ENCODE measurements at regions not wholly inside any gene's neighbourhood (a gene's known extent, or its start where the extent isn't known, plus 50 kb on each side); places are given as distances from the start of the nearest gene placed in this dataset.

- no peak overlapping the region for H3K4me3 Mint-ChIP-seq
- no peaks in the 10 kb centered on the region for H3K4me1 Mint-ChIP-seq
- H3K27ac Mint-ChIP-seq, result no peak overlapping the region
- no peak for DNase-seq
- no peaks in the 10 kb centered on the region for H3K4me1 ChIP-seq (ENCODE audit: control insufficient read depth, insufficient read depth, low read length, poor library complexity, severe bottlenecking)
- peaks cover 8% of the 10 kb centered on the region for H3K27me3 ChIP-seq (ENCODE audit: control insufficient read depth, insufficient read depth, low read length)
- no peak overlapping the region for H3K4me3 ChIP-seq (ENCODE audit: low read depth, low read length)
- H3K9me3 ChIP-seq (ENCODE audit: control insufficient read depth in 2 of 2, low read length in 2 of 2), result no peaks in the 10 kb centered on the region
- no peaks in the 10 kb centered on the region for H3K36me3 ChIP-seq (ENCODE audit: control insufficient read depth, insufficient read depth, low read length)
- no peaks in the 10 kb centered on the region for H3K36me3 Mint-ChIP-seq
- peaks cover 37% of the 10 kb centered on the region for H3K27me3 Mint-ChIP-seq
- H3K27ac ChIP-seq (ENCODE audit: insufficient read depth, low read length, poor library complexity, severe bottlenecking), result no peak overlapping the region
- no peak for ATAC-seq (ENCODE audit: low read depth in 2 of 2)
- H3K9me3 Mint-ChIP-seq, result no peaks in the 10 kb centered on the region
Measured at GRCh38 chr15:59940928-59941327, 63.2 kb upstream of the FOXB1 start.

GRCh38 chr15:59940456-59940855, 63.7 kb upstream of the FOXB1 start:
- DNase-seq (no peak), ATAC-seq (ENCODE audit: low read depth in 2 of 2) (no peak)
- H3K4me3 ChIP-seq (ENCODE audit: low read depth, low read length), result no peak overlapping the region
- peaks cover 34% of the 10 kb centered on the region for H3K27me3 Mint-ChIP-seq
- no peak overlapping the region for H3K27ac Mint-ChIP-seq
- no peaks in the 10 kb centered on the region for H3K36me3 Mint-ChIP-seq
- no peaks in the 10 kb centered on the region for H3K36me3 ChIP-seq (ENCODE audit: control insufficient read depth, insufficient read depth, low read length)
- H3K4me1 Mint-ChIP-seq, result no peaks in the 10 kb centered on the region
- H3K4me3 Mint-ChIP-seq, result no peak overlapping the region
- no peaks in the 10 kb centered on the region for H3K4me1 ChIP-seq (ENCODE audit: control insufficient read depth, insufficient read depth, low read length, poor library complexity, severe bottlenecking)
- H3K27me3 ChIP-seq (ENCODE audit: control insufficient read depth, insufficient read depth, low read length), result peaks cover 8% of the 10 kb centered on the region
- H3K27ac ChIP-seq (ENCODE audit: insufficient read depth, low read length, poor library complexity, severe bottlenecking), result no peak overlapping the region
- H3K9me3 Mint-ChIP-seq, result no peaks in the 10 kb centered on the region
- no peaks in the 10 kb centered on the region for H3K9me3 ChIP-seq (ENCODE audit: control insufficient read depth in 2 of 2, low read length in 2 of 2)

GRCh38 chr15:59936741-59937140, 67.4 kb upstream of the FOXB1 start:
- ATAC-seq (ENCODE audit: low read depth in 2 of 2), result no peak
- H3K4me1 ChIP-seq (ENCODE audit: control insufficient read depth, insufficient read depth, low read length, poor library complexity, severe bottlenecking), result no peaks in the 10 kb centered on the region
- DNase-seq, result no peak
- Mint-ChIP-seq H3K4me1 (no peaks in the 10 kb centered on the region), H3K4me3 (no peak overlapping the region), H3K27me3 (peaks cover 25% of the 10 kb centered on the region), H3K36me3 (no peaks in the 10 kb centered on the region), H3K27ac (no peak overlapping the region), H3K9me3 (no peaks in the 10 kb centered on the region)
- no peak overlapping the region for H3K4me3 ChIP-seq (ENCODE audit: low read depth, low read length)
- H3K27me3 ChIP-seq (ENCODE audit: control insufficient read depth, insufficient read depth, low read length), result peaks cover 19% of the 10 kb centered on the region
- no peak overlapping the region for H3K27ac ChIP-seq (ENCODE audit: insufficient read depth, low read length, poor library complexity, severe bottlenecking)
- H3K9me3 ChIP-seq (ENCODE audit: control insufficient read depth in 2 of 2, low read length in 2 of 2), result no peaks in the 10 kb centered on the region
- H3K36me3 ChIP-seq (ENCODE audit: control insufficient read depth, insufficient read depth, low read length), result no peaks in the 10 kb centered on the region

- no peak overlapping the region for H3K27ac Mint-ChIP-seq
- no peaks in the 10 kb centered on the region for H3K9me3 Mint-ChIP-seq
- ATAC-seq (ENCODE audit: low read depth in 2 of 2) (no peak), DNase-seq (no peak)
- H3K36me3 Mint-ChIP-seq, result no peaks in the 10 kb centered on the region
- H3K4me3 Mint-ChIP-seq, result no peak overlapping the region
- H3K4me1 Mint-ChIP-seq, result no peaks in the 10 kb centered on the region
- Histone ChIP-seq H3K27me3 (ENCODE audit: control insufficient read depth, insufficient read depth, low read length) (peaks cover 26% of the 10 kb centered on the region), H3K36me3 (ENCODE audit: control insufficient read depth, insufficient read depth, low read length) (no peaks in the 10 kb centered on the region), H3K4me3 (ENCODE audit: low read depth, low read length) (no peak overlapping the region), H3K27ac (ENCODE audit: insufficient read depth, low read length, poor library complexity, severe bottlenecking) (no peak overlapping the region), H3K4me1 (ENCODE audit: control insufficient read depth, insufficient read depth, low read length, poor library complexity, severe bottlenecking) (no peaks in the 10 kb centered on the region), H3K9me3 (ENCODE audit: control insufficient read depth in 2 of 2, low read length in 2 of 2) (no peaks in the 10 kb centered on the region)
- peaks cover 18% of the 10 kb centered on the region for H3K27me3 Mint-ChIP-seq
Measured at GRCh38 chr15:59933607-59934006, 70.5 kb upstream of the FOXB1 start.

- ATAC-seq (ENCODE audit: low read depth in 2 of 2) (no peak), DNase-seq (no peak)
- no peak overlapping the region for H3K4me3 ChIP-seq (ENCODE audit: low read depth, low read length)
- Mint-ChIP-seq H3K27me3 (peaks cover 32% of the 10 kb centered on the region), H3K9me3 (no peaks in the 10 kb centered on the region), H3K4me3 (no peak overlapping the region), H3K4me1 (no peaks in the 10 kb centered on the region), H3K36me3 (no peaks in the 10 kb centered on the region), H3K27ac (no peak overlapping the region)
- H3K27ac ChIP-seq (ENCODE audit: insufficient read depth, low read length, poor library complexity, severe bottlenecking), result no peak overlapping the region
- peaks cover 20% of the 10 kb centered on the region for H3K27me3 ChIP-seq (ENCODE audit: control insufficient read depth, insufficient read depth, low read length)
- no peaks in the 10 kb centered on the region for H3K9me3 ChIP-seq (ENCODE audit: control insufficient read depth in 2 of 2, low read length in 2 of 2)
- no peaks in the 10 kb centered on the region for H3K36me3 ChIP-seq (ENCODE audit: control insufficient read depth, insufficient read depth, low read length)
- no peaks in the 10 kb centered on the region for H3K4me1 ChIP-seq (ENCODE audit: control insufficient read depth, insufficient read depth, low read length, poor library complexity, severe bottlenecking)
Measured at GRCh38 chr15:59931646-59932261, 72.4 kb upstream of the FOXB1 start.

- H3K4me3 ChIP-seq (ENCODE audit: low read depth, low read length), result no peak overlapping the region
- H3K27ac ChIP-seq (ENCODE audit: insufficient read depth, low read length, poor library complexity, severe bottlenecking), result no peak overlapping the region
- peaks cover 2% of the 10 kb centered on the region for H3K27me3 ChIP-seq (ENCODE audit: control insufficient read depth, insufficient read depth, low read length)
- Mint-ChIP-seq H3K36me3 (no peaks in the 10 kb centered on the region), H3K4me3 (no peak overlapping the region), H3K27ac (no peak overlapping the region), H3K9me3 (no peaks in the 10 kb centered on the region), H3K4me1 (peaks cover 0 to 3% (median 1%) of the 10 kb centered on the region in 4 donors), H3K27me3 (peaks cover 20% of the 10 kb centered on the region)
- DNase-seq (no peak), ATAC-seq (ENCODE audit: low read depth in 2 of 2) (no peak)
- no peaks in the 10 kb centered on the region for H3K36me3 ChIP-seq (ENCODE audit: control insufficient read depth, insufficient read depth, low read length)
- H3K9me3 ChIP-seq (ENCODE audit: control insufficient read depth in 2 of 2, low read length in 2 of 2), result no peaks in the 10 kb centered on the region
- H3K4me1 ChIP-seq (ENCODE audit: control insufficient read depth, insufficient read depth, low read length, poor library complexity, severe bottlenecking), result no peaks in the 10 kb centered on the region
Measured at GRCh38 chr15:59924812-59925522, 79.1 kb upstream of the FOXB1 start.

GRCh38 chr15:59924096-59924495, 80.0 kb upstream of the FOXB1 start:
- H3K36me3 Mint-ChIP-seq, result no peaks in the 10 kb centered on the region
- Histone ChIP-seq H3K4me3 (ENCODE audit: low read depth, low read length) (no peak overlapping the region), H3K9me3 (ENCODE audit: control insufficient read depth in 2 of 2, low read length in 2 of 2) (no peaks in the 10 kb centered on the region), H3K27me3 (ENCODE audit: control insufficient read depth, insufficient read depth, low read length) (no peaks in the 10 kb centered on the region), H3K4me1 (ENCODE audit: control insufficient read depth, insufficient read depth, low read length, poor library complexity, severe bottlenecking) (peaks cover 9% of the 10 kb centered on the region), H3K27ac (ENCODE audit: insufficient read depth, low read length, poor library complexity, severe bottlenecking) (no peak overlapping the region), H3K36me3 (ENCODE audit: control insufficient read depth, insufficient read depth, low read length) (no peaks in the 10 kb centered on the region)
- no peak overlapping the region for H3K27ac Mint-ChIP-seq
- ATAC-seq (ENCODE audit: low read depth in 2 of 2) (no peak), DNase-seq (no peak)
- peaks cover 24% of the 10 kb centered on the region for H3K27me3 Mint-ChIP-seq
- H3K4me1 Mint-ChIP-seq, result peaks cover 7 to 11% (median 10%) of the 10 kb centered on the region in 4 donors
- H3K9me3 Mint-ChIP-seq, result no peaks in the 10 kb centered on the region
- no peak overlapping the region for H3K4me3 Mint-ChIP-seq

- Mint-ChIP-seq H3K4me1 (peaks cover 8 to 16% (median 13%) of the 10 kb centered on the region in 4 donors), H3K9me3 (no peaks in the 10 kb centered on the region), H3K27ac (no peak overlapping the region), H3K4me3 (no peak overlapping the region), H3K36me3 (no peaks in the 10 kb centered on the region), H3K27me3 (peaks cover 22% of the 10 kb centered on the region)
- Histone ChIP-seq H3K27me3 (ENCODE audit: control insufficient read depth, insufficient read depth, low read length) (no peaks in the 10 kb centered on the region), H3K36me3 (ENCODE audit: control insufficient read depth, insufficient read depth, low read length) (no peaks in the 10 kb centered on the region), H3K4me1 (ENCODE audit: control insufficient read depth, insufficient read depth, low read length, poor library complexity, severe bottlenecking) (peaks cover 13% of the 10 kb centered on the region), H3K9me3 (ENCODE audit: control insufficient read depth in 2 of 2, low read length in 2 of 2) (no peaks in the 10 kb centered on the region), H3K27ac (ENCODE audit: insufficient read depth, low read length, poor library complexity, severe bottlenecking) (no peak overlapping the region), H3K4me3 (ENCODE audit: low read depth, low read length) (no peak overlapping the region)
- ATAC-seq (ENCODE audit: low read depth in 2 of 2) (no peak), DNase-seq (no peak)
Measured at GRCh38 chr15:59923508-59923907, 80.6 kb upstream of the FOXB1 start.
